Stimulated activated effector memory CD8-positive, alpha-beta T cell treated with anti-CD3 and anti-CD28 coated beads, Interleukin-12 subunit alpha, Interleukin-12 subunit beta, amount 100 ng/mL, for 72 hours (primary cell): ENCODE measurements at regions not wholly inside any gene's neighbourhood (a gene's known extent, or its start where the extent isn't known, plus 50 kb on each side); places are given as distances from the start of the nearest gene placed in this dataset.

ENCODE experiments used
- ATAC-seq: fragments of 150-1000 bp; cut with Tn5 transposase; 2 replicates; pipeline ENCODE4 v1.10.0; 2021
- DNase-seq, 2 donors: peaks; one replicate each; pipeline ENCODE4 v3.0.0; 2021 to 2022; ENCODE audit warnings: low spot score in 2 of 2
- H3K27ac Mint-ChIP-seq: one replicate; pipeline ENCODE4 v1.8.0; 2022; ENCODE audit warnings: mild to moderate bottlenecking, mixed read lengths
- H3K36me3 Mint-ChIP-seq: one replicate; pipeline ENCODE4 v1.8.0; 2022; ENCODE audit warnings: mild to moderate bottlenecking, mixed read lengths
- H3K4me1 Mint-ChIP-seq: one replicate; pipeline ENCODE4 v1.8.0; 2022; ENCODE audit warnings: mixed read lengths
- H3K4me3 Mint-ChIP-seq: one replicate; pipeline ENCODE4 v1.8.0; 2022; ENCODE audit warnings: mild to moderate bottlenecking, mixed read lengths
- H3K9me3 Mint-ChIP-seq: one replicate; pipeline ENCODE4 v1.8.0; 2022; ENCODE audit warnings: mixed read lengths

DNA sequence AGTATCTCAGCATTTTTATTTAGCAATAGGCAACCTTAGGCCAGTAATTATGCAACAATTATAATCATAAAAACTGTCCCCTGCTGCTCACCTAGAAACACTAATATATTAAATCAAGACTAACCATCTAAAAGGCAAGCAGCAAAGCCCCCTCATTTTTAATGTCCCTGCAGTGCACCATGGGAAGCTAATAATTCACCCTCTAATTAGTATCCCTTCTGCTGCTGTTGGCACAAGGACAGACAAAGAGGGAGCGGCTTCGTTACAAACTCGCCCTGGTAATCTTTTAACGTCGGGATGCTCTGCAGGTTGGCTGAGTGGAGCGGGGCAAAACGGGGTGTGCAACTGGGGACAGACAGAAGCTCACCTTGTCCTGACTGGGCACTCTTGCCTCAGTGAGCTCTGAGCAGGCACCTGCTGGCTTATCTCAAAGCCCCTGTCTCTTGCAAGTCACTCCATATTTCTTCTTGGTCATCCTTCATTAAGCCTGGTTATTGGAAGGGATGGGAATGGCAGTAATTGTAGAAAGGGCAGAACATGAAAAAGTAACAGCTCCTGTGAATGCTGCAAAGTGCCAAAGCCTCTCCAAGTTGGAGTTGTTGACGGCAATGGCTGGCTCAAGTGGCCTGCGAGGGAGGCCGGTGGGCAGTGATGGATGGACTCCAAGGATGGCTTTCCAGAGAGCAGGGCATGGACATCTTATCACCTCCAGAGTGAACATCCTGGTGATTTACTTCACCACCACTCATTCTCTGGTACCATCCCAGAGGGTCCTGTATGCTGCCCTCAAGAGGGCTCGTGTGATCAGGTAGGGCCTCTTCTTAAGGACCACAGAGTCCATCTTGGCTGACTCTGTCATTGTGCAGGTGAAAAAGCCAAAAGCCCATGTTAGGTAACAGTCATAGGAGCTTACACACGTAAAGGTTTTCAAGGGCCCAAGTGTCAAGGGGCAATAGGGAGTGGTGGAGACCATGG is 219.6 kb upstream of the N4BP1 start:
- peaks cover 15% of the 10 kb centered on the region for H3K9me3 Mint-ChIP-seq
- H3K4me3 Mint-ChIP-seq = no peak overlapping the region
- ATAC-seq (no peak), DNase-seq (no peak)
- no peak overlapping the region for H3K27ac Mint-ChIP-seq
- no peaks in the 10 kb centered on the region for H3K36me3 Mint-ChIP-seq
- H3K4me1 Mint-ChIP-seq = no peaks in the 10 kb centered on the region

DNA sequence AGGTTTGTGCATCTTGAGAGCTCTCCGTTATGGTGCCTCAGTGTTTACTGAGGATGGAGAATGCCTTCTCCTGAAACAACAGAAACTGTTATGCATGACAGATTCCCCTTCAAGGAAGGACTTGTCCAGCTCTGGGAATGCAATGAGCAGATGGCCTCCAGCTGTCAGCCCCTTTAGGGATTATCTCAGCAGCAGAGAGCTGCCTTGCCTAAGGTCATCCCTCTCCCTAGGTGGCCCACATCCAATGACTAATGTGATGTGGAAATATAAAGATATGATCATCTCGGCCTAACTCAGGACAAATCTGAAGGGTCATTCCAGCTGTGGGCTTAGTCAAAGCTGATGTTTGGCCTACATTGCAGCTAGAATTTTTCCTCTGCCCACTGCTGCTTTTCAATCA is 214.3 kb upstream of the N4BP1 start:
- no peak overlapping the region for H3K27ac Mint-ChIP-seq
- ATAC-seq = no peak
- no peak overlapping the region for H3K4me3 Mint-ChIP-seq
- no peak for DNase-seq
- H3K9me3 Mint-ChIP-seq = peaks cover 14% of the 10 kb centered on the region
- no peaks in the 10 kb centered on the region for H3K4me1 Mint-ChIP-seq
- H3K36me3 Mint-ChIP-seq = no peaks in the 10 kb centered on the region

DNA sequence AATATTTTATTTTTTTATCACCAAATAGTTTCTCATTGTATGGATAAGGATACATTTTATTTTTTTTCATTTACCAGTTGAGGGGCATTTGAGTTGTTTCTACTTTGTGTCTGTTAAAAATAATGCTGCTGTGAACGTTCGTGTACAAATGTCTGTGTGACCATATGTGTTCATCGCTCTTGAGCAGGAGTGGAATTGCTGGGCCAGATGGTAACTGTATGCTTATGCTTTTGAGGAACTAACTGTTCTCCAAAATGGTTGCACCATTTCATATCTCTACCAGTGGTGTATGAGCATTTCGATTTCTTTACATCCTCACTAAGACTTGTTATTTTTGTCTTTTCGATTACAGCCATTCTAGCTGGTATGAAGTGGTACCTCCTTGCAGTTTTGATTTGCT is 212.5 kb upstream of the N4BP1 start:
- Mint-ChIP-seq H3K4me1 (no peaks in the 10 kb centered on the region), H3K27ac (no peak overlapping the region), H3K4me3 (no peak overlapping the region), H3K36me3 (no peaks in the 10 kb centered on the region), H3K9me3 (peaks cover 12% of the 10 kb centered on the region)
- no peak for DNase-seq
- no peak for ATAC-seq

DNA sequence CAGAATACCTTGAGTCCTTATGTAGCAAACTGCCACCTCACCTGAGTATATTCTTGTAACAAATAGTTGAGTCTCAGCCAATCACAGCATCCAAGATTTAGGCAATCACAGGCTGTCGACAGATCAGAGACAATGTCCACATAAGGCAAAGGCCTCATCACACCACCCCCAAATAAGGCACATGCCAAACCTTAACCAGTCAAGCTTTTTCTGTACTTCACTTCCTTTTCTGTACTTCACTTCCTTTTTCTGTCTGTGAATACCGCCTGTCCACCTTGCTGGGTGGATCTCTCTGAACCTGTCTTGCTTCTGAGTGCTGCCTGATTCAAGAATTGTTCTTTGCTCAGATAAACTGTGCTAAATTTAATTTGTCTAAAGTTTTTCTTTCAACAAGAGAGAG is 210.4 kb upstream of the N4BP1 start:
- H3K9me3 Mint-ChIP-seq = peaks cover 9% of the 10 kb centered on the region
- no peak for DNase-seq

DNA sequence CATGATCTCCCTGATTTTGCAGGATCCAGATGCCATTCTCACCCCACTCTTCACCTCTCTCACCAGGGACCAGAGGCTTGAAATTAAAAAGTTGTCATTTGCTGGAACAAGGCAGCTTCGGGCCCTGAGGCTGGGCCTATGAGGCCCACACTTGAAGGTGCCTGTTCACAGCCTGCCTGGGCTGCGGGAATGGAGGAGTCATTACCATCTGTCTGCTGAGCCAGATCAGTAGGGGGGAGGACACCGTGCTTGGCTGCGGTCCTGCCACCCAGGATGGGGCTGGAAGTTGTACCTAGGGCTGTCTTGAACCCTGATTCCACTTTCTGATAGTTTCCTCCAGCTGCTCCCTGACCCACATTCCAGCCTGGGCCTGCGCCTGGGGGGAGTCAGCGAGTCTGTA is 208.3 kb upstream of the N4BP1 start:
- Mint-ChIP-seq H3K27ac (no peak overlapping the region), H3K9me3 (peaks cover 6% of the 10 kb centered on the region), H3K4me3 (no peak overlapping the region), H3K36me3 (no peaks in the 10 kb centered on the region), H3K4me1 (no peaks in the 10 kb centered on the region)
- ATAC-seq = no peak
- no peak for DNase-seq

More for the DNA sequence above, 210.4 kb upstream of the N4BP1 start:
- ATAC-seq = no peak
- no peak overlapping the region for H3K4me3 Mint-ChIP-seq
- no peak overlapping the region for H3K27ac Mint-ChIP-seq
- no peaks in the 10 kb centered on the region for H3K4me1 Mint-ChIP-seq
- H3K36me3 Mint-ChIP-seq = no peaks in the 10 kb centered on the region

DNA sequence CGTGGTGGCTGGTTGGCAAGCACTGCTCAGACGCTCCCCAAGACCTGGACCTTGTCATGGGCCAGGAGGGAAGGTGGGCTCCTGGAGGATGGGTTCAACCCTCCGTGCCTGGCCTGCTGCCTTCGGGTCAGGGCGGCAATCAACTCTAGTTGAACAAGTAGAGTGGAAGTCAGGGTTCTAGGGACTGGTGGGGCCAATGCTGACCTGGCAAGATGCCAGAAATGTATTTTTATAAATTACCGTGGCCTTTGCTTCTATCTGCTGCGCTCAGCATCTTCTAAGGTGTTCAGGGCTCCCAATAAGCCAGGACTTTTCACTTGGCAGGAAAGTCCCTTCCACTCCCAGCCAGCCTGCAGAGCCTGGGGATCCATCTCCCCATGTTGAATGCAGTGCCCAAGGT is 207.1 kb upstream of the N4BP1 start:
- H3K4me1 Mint-ChIP-seq = no peaks in the 10 kb centered on the region
- ATAC-seq (no peak), DNase-seq (no peak)
- H3K36me3 Mint-ChIP-seq = no peaks in the 10 kb centered on the region
- no peak overlapping the region for H3K27ac Mint-ChIP-seq
- H3K4me3 Mint-ChIP-seq = no peak overlapping the region
- peaks cover 4% of the 10 kb centered on the region for H3K9me3 Mint-ChIP-seq

DNA sequence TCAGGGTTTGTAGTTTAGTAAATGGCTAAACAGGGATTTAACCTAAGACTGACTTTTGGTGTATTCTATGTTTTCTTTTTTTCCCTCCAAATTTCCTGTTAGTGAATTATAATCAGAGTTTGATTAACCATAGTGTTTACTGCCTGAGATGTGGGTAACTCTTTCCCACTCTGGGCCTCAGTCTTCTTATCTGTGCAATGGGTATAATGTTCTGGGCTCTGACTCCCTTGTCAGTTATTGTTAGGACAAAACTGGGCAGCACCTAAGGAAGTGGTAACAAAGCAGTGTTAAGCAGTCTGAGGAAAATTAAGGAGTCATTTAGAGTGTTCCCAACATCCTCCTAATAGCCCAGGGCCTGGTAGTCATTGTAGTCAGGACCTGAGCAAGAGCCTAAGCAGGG is 206.4 kb upstream of the N4BP1 start:
- no peak overlapping the region for H3K4me3 Mint-ChIP-seq
- H3K36me3 Mint-ChIP-seq = no peaks in the 10 kb centered on the region
- DNase-seq = no peak
- no peak for ATAC-seq
- H3K27ac Mint-ChIP-seq = no peak overlapping the region
- H3K4me1 Mint-ChIP-seq = no peaks in the 10 kb centered on the region
- peaks cover 4% of the 10 kb centered on the region for H3K9me3 Mint-ChIP-seq

DNA sequence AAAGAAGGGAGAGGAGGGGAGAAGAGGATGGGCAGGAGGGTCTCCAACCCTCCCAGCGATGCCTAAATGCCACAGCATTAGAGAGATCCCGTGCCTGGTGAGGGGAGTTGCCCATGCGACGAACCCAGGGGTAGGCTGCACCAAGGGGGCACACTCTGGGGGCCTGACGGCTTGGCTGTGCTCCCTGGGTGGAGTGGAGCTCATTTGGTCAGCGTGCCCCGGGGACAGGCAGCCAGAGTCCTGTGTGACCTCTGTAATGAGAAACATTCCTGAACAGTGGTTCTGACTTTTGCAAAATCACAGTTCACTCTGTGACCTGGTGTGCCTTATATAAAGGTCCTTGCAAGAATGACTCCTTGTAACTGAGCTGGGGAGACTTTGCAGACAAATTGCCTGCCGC is 205.0 kb upstream of the N4BP1 start:
- Mint-ChIP-seq H3K4me1 (no peaks in the 10 kb centered on the region), H3K4me3 (no peak overlapping the region), H3K9me3 (peaks cover 4% of the 10 kb centered on the region), H3K27ac (no peak overlapping the region), H3K36me3 (no peaks in the 10 kb centered on the region)
- no peak for ATAC-seq
- DNase-seq = no peak

DNA sequence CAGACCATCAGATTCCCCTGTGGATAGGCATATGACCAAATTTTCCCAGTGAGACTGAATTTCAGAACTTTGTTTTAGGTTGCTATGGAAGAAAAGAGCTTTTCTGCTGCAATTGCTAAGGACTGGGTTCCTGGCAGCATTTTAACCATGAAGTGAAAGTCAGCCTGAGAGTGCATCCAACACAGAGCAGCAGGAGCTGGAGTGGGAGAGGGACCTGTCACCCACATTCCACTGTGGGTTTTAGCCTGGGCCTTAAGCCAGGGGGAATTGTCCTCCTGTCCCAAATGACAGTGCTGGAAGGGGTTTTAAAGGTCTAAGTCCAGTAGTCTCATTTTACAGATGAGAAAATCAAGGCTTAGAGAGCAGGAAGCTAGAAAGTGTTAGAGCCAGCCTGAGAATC is 203.5 kb upstream of the N4BP1 start:
- Mint-ChIP-seq H3K27ac (no peak overlapping the region), H3K36me3 (no peaks in the 10 kb centered on the region), H3K4me1 (no peaks in the 10 kb centered on the region), H3K9me3 (peaks cover 4% of the 10 kb centered on the region), H3K4me3 (no peak overlapping the region)
- no peak for ATAC-seq
- DNase-seq = no peak

DNA sequence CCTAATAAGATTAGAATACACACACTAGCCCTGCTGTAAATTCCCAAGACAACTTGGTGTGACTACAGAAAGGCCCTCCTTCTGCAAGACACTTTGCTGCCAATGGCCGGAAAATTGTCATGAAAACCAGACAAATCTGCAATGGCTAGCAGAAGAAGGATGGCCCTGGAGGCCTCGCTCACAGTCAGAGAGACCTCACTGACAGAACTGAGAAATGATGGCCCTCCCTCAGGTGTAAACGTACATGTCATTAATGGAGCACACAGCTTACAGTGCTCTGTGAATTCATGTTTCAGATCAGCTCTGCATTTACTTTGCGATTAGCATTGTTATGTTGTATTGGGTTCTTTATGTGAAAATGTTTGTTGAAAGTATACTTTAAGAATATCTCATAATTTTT is 202.9 kb upstream of the N4BP1 start:
- Mint-ChIP-seq H3K4me3 (no peak overlapping the region), H3K27ac (no peak overlapping the region), H3K4me1 (no peaks in the 10 kb centered on the region), H3K9me3 (peaks cover 4% of the 10 kb centered on the region), H3K36me3 (no peaks in the 10 kb centered on the region)
- no peak for DNase-seq
- no peak for ATAC-seq

DNA sequence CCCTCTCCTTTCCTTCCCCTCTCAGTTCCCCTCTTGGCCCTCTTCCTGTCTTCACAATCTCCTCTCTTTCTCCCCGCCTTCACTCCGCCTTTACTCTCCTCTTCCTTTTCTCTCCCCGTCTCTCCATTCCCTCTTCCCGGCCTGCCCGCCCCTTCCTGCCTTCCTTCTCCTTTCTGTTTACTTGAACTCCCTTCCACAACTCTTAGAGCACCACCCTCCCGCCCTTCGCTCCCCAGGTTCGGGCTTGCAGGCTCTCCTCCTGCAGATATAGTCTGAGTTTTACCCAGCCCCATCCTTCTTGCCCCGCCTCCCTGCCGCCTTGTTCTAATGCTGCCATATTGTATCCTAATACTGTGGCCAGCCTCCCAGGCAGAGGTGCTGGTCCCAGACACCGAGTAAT is 201.5 kb upstream of the N4BP1 start:
- Mint-ChIP-seq H3K4me1 (no peaks in the 10 kb centered on the region), H3K27ac (no peak overlapping the region), H3K9me3 (peaks cover 7% of the 10 kb centered on the region), H3K36me3 (no peaks in the 10 kb centered on the region), H3K4me3 (no peak overlapping the region)
- DNase-seq = no peak
- ATAC-seq = no peak

DNA sequence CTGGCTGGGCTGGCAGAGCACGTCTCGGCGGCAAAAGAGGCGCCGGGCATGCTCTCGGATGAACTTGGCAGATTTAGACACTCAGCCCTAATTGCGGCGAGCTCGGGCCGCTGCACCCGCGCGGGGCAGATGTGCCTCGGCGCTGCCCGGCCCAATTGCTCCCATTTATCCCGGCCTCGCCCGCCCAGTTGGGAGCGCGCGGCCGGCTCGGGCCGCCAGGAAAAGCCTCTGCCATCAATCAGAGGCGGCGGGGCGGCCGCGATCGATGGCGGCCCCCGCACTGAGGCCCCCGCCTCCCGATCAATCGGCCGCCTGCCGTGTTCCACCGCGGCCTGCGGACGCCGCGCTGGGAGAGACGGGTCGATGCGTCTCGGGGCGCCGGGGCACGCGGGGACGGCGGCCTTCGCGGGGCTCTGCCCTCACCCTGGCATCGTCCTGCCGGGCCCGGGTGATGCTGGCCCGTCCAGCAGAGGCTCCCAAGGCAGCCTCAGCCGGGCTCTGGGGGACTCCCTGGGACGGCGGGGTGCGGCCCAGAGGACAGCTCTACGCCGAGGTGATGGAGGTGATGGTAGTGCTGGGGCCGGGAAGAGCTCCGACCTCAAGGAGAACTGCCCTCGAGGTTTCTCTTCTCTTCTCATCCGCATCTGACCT is 200.9 kb upstream of the N4BP1 start:
- Mint-ChIP-seq H3K4me1 (no peaks in the 10 kb centered on the region), H3K36me3 (no peaks in the 10 kb centered on the region), H3K4me3 (no peak overlapping the region), H3K27ac (no peak overlapping the region), H3K9me3 (peaks cover 7% of the 10 kb centered on the region)
- ATAC-seq = no peak
- DNase-seq = no peak

DNA sequence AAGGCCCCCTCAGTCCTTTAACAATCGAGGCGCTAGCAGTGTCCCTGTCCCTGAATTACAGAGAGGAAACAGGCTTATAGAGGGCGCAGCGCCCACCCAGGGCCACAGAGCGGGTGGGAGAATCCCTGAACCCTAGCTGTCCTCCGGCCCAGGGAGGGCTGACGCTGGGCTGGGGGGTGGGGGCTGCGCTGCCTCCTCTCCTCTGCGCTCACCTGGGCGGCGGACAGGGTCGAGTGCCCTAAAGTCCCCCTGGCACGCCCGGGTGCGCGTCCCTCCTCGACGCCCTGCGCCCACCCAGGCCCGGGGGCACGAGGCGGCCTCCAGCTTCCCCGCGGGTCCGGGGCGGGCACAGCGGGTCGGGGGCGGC is 200.4 kb upstream of the N4BP1 start:
- DNase-seq = no peak
- H3K9me3 Mint-ChIP-seq = peaks cover 7% of the 10 kb centered on the region
- no peak overlapping the region for H3K27ac Mint-ChIP-seq
- H3K4me3 Mint-ChIP-seq = no peak overlapping the region
- no peak for ATAC-seq
- H3K4me1 Mint-ChIP-seq = no peaks in the 10 kb centered on the region
- H3K36me3 Mint-ChIP-seq = no peaks in the 10 kb centered on the region

DNA sequence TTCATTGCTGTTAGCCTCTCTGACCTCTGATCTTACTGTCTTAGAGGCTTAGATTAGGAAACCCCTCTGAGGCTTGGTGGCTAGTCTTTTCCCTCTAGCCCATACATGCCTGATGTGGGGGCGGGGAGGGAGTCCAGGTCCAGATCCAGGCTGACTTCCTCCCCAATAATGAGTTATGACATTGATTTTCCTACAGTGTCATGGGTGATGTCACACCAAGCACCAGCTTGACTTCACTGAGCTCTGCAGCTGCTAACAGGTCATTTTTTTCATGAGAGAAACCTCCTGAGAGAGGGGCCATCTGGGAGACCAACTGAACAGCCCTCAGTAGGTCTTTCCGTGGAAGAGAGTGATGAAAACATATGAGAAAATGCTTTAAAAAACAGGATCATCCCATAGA is 180.2 kb upstream of the N4BP1 start:
- ATAC-seq = no peak
- Mint-ChIP-seq H3K27ac (no peak overlapping the region), H3K4me3 (no peak overlapping the region), H3K4me1 (no peaks in the 10 kb centered on the region), H3K36me3 (no peaks in the 10 kb centered on the region), H3K9me3 (peaks cover 5% of the 10 kb centered on the region)
- DNase-seq = no peak

DNA sequence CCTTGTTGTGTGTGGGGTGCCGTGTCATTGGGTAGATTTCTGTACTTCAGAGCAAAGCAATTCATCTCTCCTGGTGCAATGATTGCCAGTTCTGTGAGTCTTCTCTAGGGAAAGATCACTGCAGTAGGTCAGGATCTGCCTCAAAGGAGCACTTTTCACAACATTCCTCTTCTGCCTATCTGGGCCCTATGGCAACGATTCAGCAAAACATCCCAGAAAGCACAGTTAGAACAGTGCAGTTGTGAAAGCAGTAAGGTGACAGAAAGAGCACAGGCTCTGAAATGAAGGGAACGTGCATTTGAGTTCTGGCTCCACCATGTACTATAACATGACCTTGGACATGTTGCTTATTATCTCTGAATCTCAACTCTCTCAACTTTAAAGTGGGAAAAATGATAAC is 178.5 kb upstream of the N4BP1 start:
- H3K4me3 Mint-ChIP-seq = no peak overlapping the region

DNA sequence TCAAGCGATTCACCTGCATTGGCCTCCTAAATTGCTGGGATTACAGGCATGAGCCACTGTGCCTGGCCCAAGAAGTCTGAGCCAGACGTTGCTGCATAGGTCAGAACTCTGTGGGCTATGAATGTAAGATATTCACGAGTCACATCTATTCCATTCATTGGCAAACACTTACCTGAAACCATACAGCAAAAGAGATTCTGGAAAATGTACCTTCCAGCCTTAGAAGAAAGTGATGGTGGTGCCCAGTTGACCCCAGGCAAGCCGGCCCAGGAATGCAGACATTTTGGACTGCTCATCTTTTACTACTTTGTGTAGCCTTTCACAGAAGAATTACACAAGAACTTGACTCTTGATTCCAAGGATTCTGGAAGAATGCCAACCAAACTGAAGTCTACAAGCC is 135.6 kb upstream of the N4BP1 start:
- H3K9me3 Mint-ChIP-seq = peaks cover 9% of the 10 kb centered on the region
- no peak for DNase-seq
- no peaks in the 10 kb centered on the region for H3K36me3 Mint-ChIP-seq
- no peaks in the 10 kb centered on the region for H3K4me1 Mint-ChIP-seq
- ATAC-seq = no peak
- no peak overlapping the region for H3K4me3 Mint-ChIP-seq
- no peak overlapping the region for H3K27ac Mint-ChIP-seq

More for the DNA sequence above, 178.5 kb upstream of the N4BP1 start:
- Mint-ChIP-seq H3K36me3 (no peaks in the 10 kb centered on the region), H3K9me3 (peaks cover 2% of the 10 kb centered on the region), H3K4me1 (no peaks in the 10 kb centered on the region), H3K27ac (no peak overlapping the region)
- no peak for ATAC-seq
- no peak for DNase-seq
